COR-L47 (cell line): ENCODE measurements at regions not wholly inside any gene's neighbourhood (a gene's known extent, or its start where the extent isn't known, plus 50 kb on each side); places are given as distances from the start of the nearest gene placed in this dataset.
"Not testable (repeated sequence)": the region's sequence is repeated elsewhere in the genome, so short reads cannot be mapped to it uniquely, and the experiment has no call there.

Experiments
- DNase-seq: peaks from one replicate; lab custom pipeline; 2025; lab: John Stamatoyannopoulos, UW

GRCh38 chr3:182331341-182331740, 462.0 kb upstream of the ATP11B start:
- DNase-seq: no peak

- DNase-seq: no peak
These were observed 451.1 kb upstream of the ATP11B start for GRCh38 chr3:182342252-182342651.

GRCh38 chr3:182344026-182344425, 449.3 kb upstream of the ATP11B start:
- DNase-seq: not testable (repeated sequence)

GRCh38 chr3:182349051-182349450, 444.3 kb upstream of the ATP11B start:
- no peak for DNase-seq

GRCh38 chr3:182349951-182350517, 443.3 kb upstream of the ATP11B start:
- DNase-seq: no peak

GRCh38 chr3:182357928-182358327, 435.4 kb upstream of the ATP11B start:
- DNase-seq: no peak

GRCh38 chr3:182364323-182364722, 429.0 kb upstream of the ATP11B start:
- DNase-seq: peak; percentile 34

- peak; percentile 97 for DNase-seq
These were observed 428.3 kb upstream of the ATP11B start for GRCh38 chr3:182364723-182365650.

- no peak for DNase-seq
These were observed 426.6 kb upstream of the ATP11B start for GRCh38 chr3:182366746-182367145.

GRCh38 chr3:182369861-182370260, 423.4 kb upstream of the ATP11B start:
- no peak for DNase-seq

- DNase-seq: no peak
These were observed 422.4 kb upstream of the ATP11B start for GRCh38 chr3:182370949-182371348.

- DNase-seq: no peak
These were observed 417.4 kb upstream of the ATP11B start for GRCh38 chr3:182375916-182376315.

GRCh38 chr3:182382112-182382857, 411.0 kb upstream of the ATP11B start:
- no peak for DNase-seq

GRCh38 chr3:182384221-182384620, 409.1 kb upstream of the ATP11B start:
- DNase-seq: no peak

- no peak for DNase-seq
These were observed 407.9 kb upstream of the ATP11B start for GRCh38 chr3:182385356-182385755.

GRCh38 chr3:182388506-182388905, 404.8 kb upstream of the ATP11B start:
- no peak for DNase-seq

- DNase-seq: peak; percentile 86
These were observed 404.1 kb upstream of the ATP11B start for GRCh38 chr3:182389071-182389815.

GRCh38 chr3:182390421-182390820, 402.9 kb upstream of the ATP11B start:
- DNase-seq: no peak

- DNase-seq: no peak
These were observed 400.9 kb upstream of the ATP11B start for GRCh38 chr3:182392182-182392937.

GRCh38 chr3:182393151-182393550, 400.2 kb upstream of the ATP11B start:
- no peak for DNase-seq

GRCh38 chr3:182393830-182394367, 399.4 kb upstream of the ATP11B start:
- no peak for DNase-seq
